Myocyte (in vitro differentiated cells): ENCODE measurements at regions not wholly inside any gene's neighbourhood (a gene's known extent, or its start where the extent isn't known, plus 50 kb on each side); places are given as distances from the start of the nearest gene placed in this dataset.

ENCODE experiments used
- DNase-seq: peaks from one replicate; pipeline ENCODE4 v3.0.0-alpha.2; 2012; ENCODE audit warnings: low read depth

- DNase-seq = no peak
Observed at GRCh38 chr2:19684516-19684915, 217.3 kb downstream of the TTC32 start.

DNA sequence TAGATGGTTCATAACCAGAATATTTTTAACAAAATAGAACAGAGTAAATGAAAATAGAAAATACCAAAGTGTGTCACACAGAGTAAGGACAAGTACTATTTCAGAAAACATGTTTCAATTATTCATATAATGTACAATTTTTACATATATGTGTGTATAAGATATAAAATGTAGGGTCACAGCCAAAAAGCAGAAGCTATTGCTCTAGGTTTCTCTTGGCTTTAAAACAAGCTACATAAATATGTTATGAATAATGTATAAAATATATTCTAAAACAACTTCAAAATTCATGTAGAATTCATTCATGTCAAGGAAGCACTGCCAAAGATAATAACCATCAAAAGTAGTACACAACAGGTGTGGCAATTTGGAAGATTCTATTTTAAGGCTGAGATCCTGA is 218.2 kb downstream of the TTC32 start:
- DNase-seq = no peak

GRCh38 chr2:19682493-19682892 is 219.3 kb downstream of the TTC32 start:
- no peak for DNase-seq

DNA sequence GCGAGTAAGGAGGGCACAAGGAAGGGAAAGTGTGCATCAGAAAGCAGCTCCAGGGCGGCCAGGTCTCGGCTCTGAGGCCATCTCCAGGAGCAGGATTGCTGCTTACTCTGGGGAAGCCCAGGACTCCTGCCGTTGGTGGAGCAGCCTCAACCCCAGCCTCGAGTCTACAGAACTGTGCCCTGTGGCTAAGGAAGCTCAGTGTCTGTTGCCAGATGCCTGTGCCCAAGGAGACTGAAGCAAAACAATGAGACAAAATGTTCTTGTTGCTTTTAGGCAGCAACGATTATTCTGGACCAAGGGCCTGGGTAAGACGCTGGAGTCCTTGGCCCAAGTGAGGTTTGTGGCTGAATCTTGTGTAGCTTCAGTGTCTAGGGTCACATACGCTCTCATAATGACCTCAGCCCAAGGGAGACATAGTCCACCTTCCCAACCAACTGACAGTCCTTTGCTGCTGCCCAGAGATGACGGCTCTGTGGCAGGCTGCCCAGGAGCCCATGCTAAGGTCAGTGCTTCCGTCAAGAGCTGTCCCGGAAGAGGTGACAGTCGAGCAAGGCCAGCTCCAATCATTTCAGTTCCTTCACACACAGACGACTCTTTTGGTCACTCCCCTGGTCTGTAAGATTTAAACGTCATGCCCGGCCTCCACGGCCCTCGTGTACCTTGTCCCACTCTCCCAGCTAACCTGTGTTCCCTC is 223.8 kb downstream of the TTC32 start:
- no peak for DNase-seq

DNA sequence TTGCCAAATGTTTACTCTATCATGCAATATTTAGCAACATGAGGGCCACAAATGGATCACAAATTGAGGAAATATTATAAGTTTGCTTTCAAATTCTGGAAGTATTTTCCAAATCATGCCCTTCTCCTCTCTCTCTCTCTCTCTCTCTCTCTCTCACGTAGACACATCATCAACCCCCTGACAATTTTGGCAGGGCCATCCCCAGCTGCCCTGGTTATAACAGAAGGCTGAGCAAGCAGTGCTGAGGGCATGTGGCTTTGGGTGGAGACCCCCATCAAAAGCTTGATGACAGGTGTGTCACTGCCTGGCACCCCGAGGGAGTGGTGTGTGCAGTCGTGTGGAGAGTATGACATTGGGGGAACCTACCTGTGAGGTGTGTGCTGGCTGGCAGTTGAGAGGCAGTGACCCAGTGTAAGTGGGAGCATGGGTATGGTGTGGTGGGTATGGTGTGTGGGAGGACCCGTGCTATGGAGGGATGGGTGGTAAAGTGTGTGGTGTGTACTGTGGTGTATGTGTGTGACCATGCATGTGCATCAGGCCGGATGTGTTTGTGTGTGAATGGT is 224.5 kb downstream of the TTC32 start:
- DNase-seq = peak; percentile 72

DNA sequence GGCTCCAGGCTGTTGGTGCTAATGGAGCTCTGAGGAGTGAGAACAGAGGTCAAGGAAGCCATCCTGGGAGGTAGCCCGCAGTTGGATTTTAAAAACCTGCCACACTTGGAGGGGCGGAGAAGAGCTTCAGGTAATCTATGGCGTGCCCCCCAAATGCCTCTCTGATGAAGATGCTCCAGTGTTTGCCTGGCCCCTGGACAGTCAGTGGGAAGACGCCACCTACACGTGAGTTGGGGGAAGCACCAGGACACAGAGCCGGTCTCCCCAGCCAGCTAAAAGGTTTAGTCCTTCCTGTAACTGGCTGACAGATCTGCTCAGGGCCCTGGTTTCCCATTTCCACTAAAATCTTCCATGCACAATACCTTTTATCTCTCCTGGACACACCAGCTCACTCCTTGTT is 225.0 kb downstream of the TTC32 start:
- no peak for DNase-seq

DNA sequence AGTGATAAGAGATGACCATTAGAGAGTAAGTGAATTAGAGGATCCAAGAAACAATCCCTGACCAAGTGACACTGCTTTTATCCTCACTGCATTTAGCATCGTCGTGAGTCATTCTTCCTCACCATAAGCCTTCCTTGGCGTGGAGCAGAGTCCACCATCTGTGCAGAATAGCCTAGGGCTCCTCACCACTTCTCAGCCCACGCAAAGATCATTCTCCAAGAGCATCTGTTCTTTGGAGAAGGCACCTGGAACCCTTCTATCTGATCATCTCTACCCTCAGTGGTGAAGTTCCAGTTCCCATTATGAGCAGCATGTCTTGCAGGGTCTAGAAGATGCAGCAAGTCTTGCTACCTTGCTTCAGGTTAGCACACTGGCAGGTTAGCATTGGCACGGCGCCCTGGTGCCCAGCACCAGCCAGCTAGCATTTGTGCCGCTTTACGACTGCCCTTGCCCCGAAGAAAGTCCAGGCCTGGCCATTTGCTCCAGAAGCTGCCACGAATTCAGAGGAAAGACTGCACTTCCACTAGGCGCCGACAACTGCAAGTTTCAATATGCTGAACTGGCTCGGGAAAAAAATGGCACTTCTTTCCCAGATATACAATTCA is 225.8 kb downstream of the TTC32 start:
- DNase-seq = peak; percentile 82

DNA sequence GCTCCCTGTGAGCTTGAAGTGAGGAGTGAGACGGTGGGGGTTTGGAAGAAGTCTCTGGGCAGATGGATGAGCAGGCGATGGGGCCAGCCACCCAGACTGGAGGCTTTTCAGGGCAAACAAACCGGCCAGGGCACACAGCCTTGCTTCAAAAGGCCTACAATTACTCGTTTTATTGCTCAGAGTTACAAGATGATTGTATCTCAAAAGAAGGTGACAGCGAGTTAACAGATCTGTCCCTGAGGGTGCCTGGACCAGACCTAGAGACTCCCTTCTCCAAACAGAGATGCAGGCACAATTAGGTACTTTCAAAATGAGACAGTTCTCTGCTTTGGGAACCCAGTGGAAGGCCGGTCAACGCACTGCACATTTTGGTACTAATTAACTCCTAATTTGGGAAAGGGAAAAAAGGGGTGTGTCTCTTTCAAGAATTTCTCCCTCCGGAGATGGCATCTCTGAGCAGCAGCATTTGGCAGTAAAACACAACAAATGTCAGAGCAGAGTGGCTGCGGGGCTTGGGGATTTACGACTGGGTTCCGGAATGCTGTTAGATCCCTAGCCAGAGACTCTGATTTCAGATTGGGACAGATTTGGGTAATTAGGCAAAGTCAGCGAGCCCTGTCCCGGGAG is 226.7 kb downstream of the TTC32 start:
- no peak for DNase-seq

- DNase-seq = no peak
Observed at GRCh38 chr2:19674051-19675002, 227.5 kb downstream of the TTC32 start.

DNA sequence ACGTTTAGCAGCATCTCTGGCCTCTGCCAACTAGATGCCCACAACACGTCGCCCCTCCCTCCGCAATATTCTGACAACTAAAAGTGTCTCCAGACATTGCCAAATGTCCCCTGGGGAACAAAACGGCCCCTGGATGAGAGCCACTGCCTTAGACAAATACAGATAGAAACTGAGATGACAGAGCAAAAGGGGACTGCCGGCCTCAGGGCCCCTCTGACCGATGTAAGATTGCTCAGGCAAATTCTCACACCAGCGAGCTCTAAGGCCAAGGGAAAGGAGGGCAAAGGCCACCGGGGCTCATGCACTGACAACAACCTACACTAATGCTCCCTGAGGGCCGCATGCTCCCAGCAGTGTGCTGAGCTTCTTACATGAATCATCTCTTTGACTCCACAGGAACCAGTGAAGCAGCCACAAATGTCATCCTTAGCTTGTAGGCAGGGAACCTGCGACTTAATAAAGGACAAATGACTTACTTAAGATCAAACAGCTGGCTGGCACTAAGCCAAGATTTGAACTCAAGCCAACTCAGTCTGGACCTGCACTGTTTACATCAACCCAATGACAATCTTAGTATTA is 228.5 kb downstream of the TTC32 start:
- peak; percentile 72 for DNase-seq

- no peak for DNase-seq
Observed at GRCh38 chr2:19671916-19672315, 229.9 kb downstream of the TTC32 start.

DNA sequence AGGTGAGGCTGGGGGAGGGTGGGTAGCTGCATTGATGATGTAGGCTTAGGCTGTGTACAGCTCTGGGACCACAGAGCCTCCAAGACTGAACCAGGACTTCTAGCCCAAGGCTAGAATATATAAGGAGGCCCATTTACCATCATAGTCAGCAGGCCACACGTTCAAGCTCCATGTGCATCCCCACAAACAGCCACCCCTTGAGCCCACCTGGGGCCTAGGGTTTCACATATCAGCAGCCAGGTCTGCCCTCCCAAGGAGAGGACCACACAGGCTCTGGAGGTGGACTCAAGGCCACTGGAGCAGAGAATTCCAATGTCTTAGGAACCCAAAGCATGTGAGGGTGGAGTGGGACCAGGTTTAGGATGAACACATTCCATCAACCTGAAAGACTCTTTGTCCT is 230.5 kb downstream of the TTC32 start:
- no peak for DNase-seq

DNA sequence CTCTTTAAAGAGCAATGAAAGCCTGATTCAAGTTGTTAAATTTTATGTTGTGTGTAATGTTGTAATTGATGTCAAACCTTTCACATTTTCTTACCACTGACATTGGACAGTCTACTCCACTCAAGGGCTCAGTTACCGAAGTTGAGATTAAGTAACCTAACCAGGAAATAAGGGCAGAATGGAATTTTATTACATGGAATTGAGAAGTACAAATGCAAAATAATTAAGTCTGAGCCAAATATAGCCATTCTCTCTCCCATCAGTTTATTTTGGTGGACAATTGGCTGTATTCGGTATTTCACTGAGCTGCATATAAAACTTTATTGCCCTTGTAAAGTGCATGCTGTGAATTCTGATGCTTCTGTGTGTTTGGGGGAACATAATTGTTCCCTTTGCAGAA is 231.5 kb downstream of the TTC32 start:
- DNase-seq = no peak

DNA sequence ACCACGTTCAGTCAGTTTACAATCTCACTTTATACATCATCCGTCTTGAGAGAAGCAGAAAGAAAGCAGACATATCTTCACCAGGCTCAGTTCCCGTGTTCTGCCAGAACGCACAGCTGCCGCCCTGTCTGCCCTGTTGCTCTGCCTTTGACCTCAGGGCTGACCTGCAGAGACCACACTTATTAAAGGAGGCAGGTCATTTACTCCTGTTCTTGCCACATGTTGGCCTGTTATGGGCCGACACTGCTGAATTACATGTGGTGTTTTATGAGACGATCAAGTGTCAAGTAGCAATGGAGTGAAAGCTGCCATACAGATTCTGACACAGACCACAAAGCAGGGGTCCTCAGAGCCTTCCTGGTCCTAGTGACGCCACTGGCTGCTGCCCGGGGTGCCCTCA is 232.2 kb downstream of the TTC32 start:
- no peak for DNase-seq

- no peak for DNase-seq
Observed at GRCh38 chr2:19669126-19669525, 232.7 kb downstream of the TTC32 start.

DNA sequence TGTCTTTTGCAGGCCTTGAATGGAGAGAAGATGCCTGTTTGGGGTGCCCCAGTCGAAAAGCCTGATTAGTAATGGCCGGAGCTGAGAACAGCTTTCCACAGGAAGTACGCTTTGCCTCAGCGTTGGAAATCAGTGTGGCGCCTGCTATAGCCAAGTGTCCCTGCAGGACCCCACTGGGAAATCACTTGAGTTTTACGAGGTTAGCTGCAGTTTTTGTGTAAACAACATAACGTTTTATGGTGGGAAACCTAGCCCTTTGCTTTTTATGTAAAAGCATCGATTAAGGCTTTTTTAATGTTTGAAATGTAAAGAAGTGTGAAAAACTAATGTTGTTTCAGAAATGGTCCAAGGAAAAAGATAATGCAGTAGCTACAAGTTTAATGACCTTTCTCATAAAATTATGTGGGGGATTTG is 234.2 kb downstream of the TTC32 start:
- DNase-seq = no peak

DNA sequence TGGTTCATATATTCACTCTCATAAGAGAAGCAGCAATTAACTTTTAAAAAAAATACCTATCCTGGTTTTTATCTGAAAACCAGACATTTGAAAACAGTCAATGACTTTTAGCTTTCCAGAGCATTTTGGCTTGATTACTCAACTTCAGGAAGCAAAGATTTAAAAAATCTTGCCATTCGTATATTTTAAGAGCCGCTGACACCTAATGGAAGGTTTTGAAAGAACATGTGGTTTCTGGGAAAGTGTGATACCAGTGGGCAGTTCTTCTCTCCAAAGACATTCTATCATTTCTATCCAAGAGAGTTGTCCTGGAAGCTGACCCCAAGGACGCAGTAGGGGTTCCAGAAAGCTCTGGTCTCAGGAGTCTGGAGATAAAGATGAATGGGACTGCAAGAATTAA is 234.7 kb downstream of the TTC32 start:
- peak; percentile 59 for DNase-seq

DNA sequence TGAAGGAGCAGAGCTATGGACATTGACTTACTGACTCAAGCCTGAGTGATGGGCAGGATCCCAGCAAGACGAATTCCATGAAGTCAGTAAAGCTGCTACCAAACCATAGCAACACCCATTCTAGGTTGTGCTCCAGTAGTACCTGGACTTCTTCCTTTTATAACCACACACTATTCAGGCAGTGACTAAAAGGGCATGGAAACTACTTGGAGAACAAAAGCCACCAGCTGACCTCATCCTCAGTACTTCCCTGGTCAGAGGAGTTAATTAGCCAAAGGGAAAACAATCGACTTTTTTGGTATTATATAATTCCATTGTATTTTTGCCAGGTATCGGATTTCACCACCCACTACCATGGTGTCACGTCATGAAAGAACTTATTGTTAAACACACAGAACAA is 237.1 kb downstream of the TTC32 start:
- no peak for DNase-seq

DNA sequence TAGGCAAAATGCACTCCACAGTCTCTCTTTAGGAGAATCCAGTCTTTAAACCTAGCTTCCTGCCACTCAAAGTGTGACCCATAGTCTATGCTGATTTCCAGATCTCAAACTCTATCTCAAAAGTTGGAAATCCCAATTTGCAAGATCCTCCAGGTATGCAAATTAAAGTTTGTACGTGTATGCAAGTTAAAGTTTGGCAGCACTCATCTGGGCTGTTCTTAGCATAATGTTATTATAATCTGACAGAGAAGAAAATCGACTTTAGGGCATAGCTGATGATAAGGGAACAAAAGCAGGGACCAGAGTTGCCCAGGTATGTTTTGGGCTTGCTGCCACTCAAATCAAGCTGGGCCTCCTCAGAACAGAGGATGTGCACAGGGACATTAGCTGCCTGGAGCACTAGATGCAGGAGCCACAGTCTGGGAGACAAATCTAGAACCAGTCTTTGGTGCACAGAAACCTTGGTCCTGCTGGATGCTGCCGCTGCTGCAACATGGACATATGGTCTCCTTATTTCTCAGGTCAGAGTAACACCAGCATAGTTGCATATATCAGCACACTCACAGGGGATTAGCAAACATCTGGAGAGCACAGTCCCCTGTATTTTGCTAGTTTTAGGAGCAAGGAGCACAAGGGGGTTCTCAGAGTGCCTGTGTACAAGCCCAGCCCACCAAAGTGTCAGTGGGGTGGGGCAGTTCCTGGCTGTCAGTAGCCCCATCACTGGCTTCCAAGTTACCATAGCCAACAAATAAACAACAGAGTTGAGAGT is 242.6 kb downstream of the TTC32 start:
- DNase-seq = no peak

- DNase-seq = no peak
Observed at GRCh38 chr2:19656011-19656410, 245.8 kb downstream of the TTC32 start.
